Mucosa of gallbladder (tissue), 1 donor: ENCODE measurements at regions not wholly inside any gene's neighbourhood (a gene's known extent, or its start where the extent isn't known, plus 50 kb on each side); places are given as distances from the start of the nearest gene placed in this dataset.

Source experiments
- DNase-seq: peaks from one replicate; pipeline ENCODE4 v3.0.0-alpha.2; 2020; ENCODE audit warnings: low spot score
- donor health status: DM: no; HTN: no; CAD: no.

GRCh38 chr12:90030726-90031125 lies 322.1 kb upstream of the ATP2B1 start:
- no peak for DNase-seq

GRCh38 chr12:90029317-90029716 lies 320.7 kb upstream of the ATP2B1 start:
- no peak for DNase-seq

- DNase-seq, result no peak
These were observed 320.0 kb upstream of the ATP2B1 start for GRCh38 chr12:90028635-90029051.

- no peak for DNase-seq
These were observed 319.4 kb upstream of the ATP2B1 start for GRCh38 chr12:90027889-90028634.

GRCh38 chr12:90027041-90027440 lies 318.4 kb upstream of the ATP2B1 start:
- DNase-seq, result no peak

- DNase-seq, result no peak
These were observed 317.9 kb upstream of the ATP2B1 start for GRCh38 chr12:90026516-90026915.

GRCh38 chr12:90024262-90024661 lies 315.6 kb upstream of the ATP2B1 start:
- DNase-seq, result no peak

GRCh38 chr12:90023207-90023900 lies 314.7 kb upstream of the ATP2B1 start:
- DNase-seq, result no peak

- no peak for DNase-seq
These were observed 313.3 kb upstream of the ATP2B1 start for GRCh38 chr12:90021795-90022440.

GRCh38 chr12:90020881-90021280 lies 312.2 kb upstream of the ATP2B1 start:
- DNase-seq, result no peak

GRCh38 chr12:90020436-90020835 lies 311.8 kb upstream of the ATP2B1 start:
- no peak for DNase-seq

- DNase-seq, result no peak
These were observed 311.4 kb upstream of the ATP2B1 start for GRCh38 chr12:90020014-90020413.

- DNase-seq, result no peak
These were observed 308.7 kb upstream of the ATP2B1 start for GRCh38 chr12:90017316-90017715.

GRCh38 chr12:90015228-90015627 lies 306.6 kb upstream of the ATP2B1 start:
- DNase-seq, result no peak

- no peak for DNase-seq
These were observed 304.8 kb upstream of the ATP2B1 start for GRCh38 chr12:90013409-90013808.

GRCh38 chr12:90010089-90010488 lies 301.5 kb upstream of the ATP2B1 start:
- DNase-seq, result no peak

GRCh38 chr12:90008277-90008676 lies 299.6 kb upstream of the ATP2B1 start:
- no peak for DNase-seq

- no peak for DNase-seq
These were observed 295.9 kb upstream of the ATP2B1 start for GRCh38 chr12:90004319-90005074.

GRCh38 chr12:90003688-90004087 lies 295.1 kb upstream of the ATP2B1 start:
- no peak for DNase-seq

- no peak for DNase-seq
These were observed 292.1 kb upstream of the ATP2B1 start for GRCh38 chr12:90000721-90001120.

- DNase-seq, result no peak
These were observed 291.3 kb upstream of the ATP2B1 start for GRCh38 chr12:89999699-90000505.
